Esophagus muscularis mucosa (tissue), 4 donors: ENCODE measurements at regions not wholly inside any gene's neighbourhood (a gene's known extent, or its start where the extent isn't known, plus 50 kb on each side); places are given as distances from the start of the nearest gene placed in this dataset.

Experiments
- DNase-seq: peaks from one replicate; pipeline ENCODE4 v3.0.0-alpha.2; 2017; ENCODE audit errors: extremely low spot score
- H3K27ac ChIP-seq, 4 donors: fragments of 200-600 bp; sonication (generic); replicated peaks in 1 of 4; 1 replicate in 3 of 4; 2 replicates in 1 of 4; pipeline ENCODE4 v1.5.1; 2016 to 2019; ENCODE audit warnings: mild to moderate bottlenecking in 1 of 4
- H3K27me3 ChIP-seq, 4 donors: fragments of 200-600 bp; sonication (generic); one replicate each; pipeline versions ENCODE4 v1.5.1 to v1.6.0; 2016 to 2019
- H3K36me3 ChIP-seq, 4 donors: fragments of 200-600 bp; sonication (generic); one replicate each; pipeline ENCODE4 v1.5.1; 2016 to 2019
- H3K4me1 ChIP-seq, 4 donors: fragments of 200-600 bp; sonication (generic); one replicate each; pipeline ENCODE4 v1.5.1; 2016 to 2019
- H3K4me3 ChIP-seq, 4 donors: fragments of 200-600 bp; sonication (generic); 1 replicate in 2 of 4; 2 replicates in 2 of 4; pipeline ENCODE4 v1.5.1; 2016 to 2019; ENCODE audit warnings: mild to moderate bottlenecking in 4 of 4, moderate library complexity in 1 of 4
- H3K9me3 ChIP-seq, 4 donors: fragments of 200-600 bp; sonication (generic); 1 replicate in 3 of 4; 2 replicates in 1 of 4; pipeline ENCODE4 v1.5.1; 2016 to 2019
- CTCF ChIP-seq, 3 experiments: fragments of 200-600 bp in 2 of 3; fragments of 450-650 bp in 1 of 3; sonication (generic) in 2 of 3; IDR thresholded peaks; one replicate each; pipeline ENCODE4 v1.5.1; 2017 to 2019; ENCODE audit warnings: antibody characterized with exemption in 3 of 3, mild to moderate bottlenecking in 2 of 3, moderate library complexity in 1 of 3
- EP300 ChIP-seq: sonication (generic); formaldehyde crosslinking; IDR thresholded peaks from one replicate; pipeline ENCODE4 v1.6.1; 2017; ENCODE audit warnings: antibody characterized with exemption
- POLR2A ChIP-seq: fragments of 450-650 bp; IDR thresholded peaks from one replicate; pipeline ENCODE4 v1.6.1; 2017; ENCODE audit warnings: antibody characterized with exemption, moderate library complexity, mild to moderate bottlenecking, low read depth
- POLR2AphosphoS5 ChIP-seq, 2 donors: sonication (generic); formaldehyde crosslinking; IDR thresholded peaks; one replicate each; pipeline ENCODE4 v1.6.1; 2017; ENCODE audit warnings: antibody characterized with exemption in 2 of 2
- WGBS: methylation state at CpG from one replicate; pipeline ENCODE4 v1.1.5; 2018; 5-methylcytosine and 5-hydroxymethylcytosine counted together
- intact Hi-C: fragments of 100-400 bp; cut with DNase I; formaldehyde crosslinking; loops from one replicate; pipeline ENCODE4 v1.15.1; 2023

GRCh38 chr7:155969192-155969929 lies 157.1 kb upstream of the SHH start:
- no peak overlapping the region for H3K27ac ChIP-seq
- H3K27me3 ChIP-seq, result peaks cover 0 to 10% (median 0%) of the 10 kb centered on the region in 4 donors
- TF ChIP-seq POLR2AphosphoS5 (IDR thresholded peaks at IDR 0.05), result no peak
- no peak for TF ChIP-seq EP300
- no peak for TF ChIP-seq POLR2A
- TF ChIP-seq CTCF (IDR thresholded peaks at IDR 0.05), result no peak
- no peaks in the 10 kb centered on the region for H3K36me3 ChIP-seq
- H3K4me1 ChIP-seq, result no peaks in the 10 kb centered on the region
- DNase-seq, result no peak
- H3K4me3 ChIP-seq, result no peak overlapping the region
- H3K9me3 ChIP-seq, result peaks cover 0 to 4% (median 0%) of the 10 kb centered on the region in 4 donors
- intact Hi-C loops, result no loop called here
- 87% methylated on average over 21 of the region's 21 CpGs for WGBS

- peaks cover 0 to 17% (median 0%) of the 10 kb centered on the region in 4 donors for H3K27me3 ChIP-seq
- 94% methylated on average over 7 of the region's 7 CpGs for WGBS
- TF ChIP-seq POLR2AphosphoS5 (IDR thresholded peaks at IDR 0.05), result no peak
- TF ChIP-seq EP300, result no peak
- no peak for TF ChIP-seq CTCF (IDR thresholded peaks at IDR 0.05)
- no peak for TF ChIP-seq POLR2A
- intact Hi-C loops, result no loop called here
- H3K4me3 ChIP-seq, result no peak overlapping the region
- H3K27ac ChIP-seq, result no peak overlapping the region
- peaks cover 0 to 4% (median 0%) of the 10 kb centered on the region in 4 donors for H3K9me3 ChIP-seq
- no peak for DNase-seq
- H3K4me1 ChIP-seq, result no peaks in the 10 kb centered on the region
- no peaks in the 10 kb centered on the region for H3K36me3 ChIP-seq
Measured at GRCh38 chr7:155965010-155965409, 152.7 kb upstream of the SHH start.

- 79% methylated on average over 6 of the region's 9 CpGs for WGBS
- no peak overlapping the region for H3K27ac ChIP-seq
- no peak overlapping the region for H3K4me3 ChIP-seq
- no peaks in the 10 kb centered on the region for H3K36me3 ChIP-seq
- no peak for DNase-seq
- peaks cover 0 to 4% (median 0%) of the 10 kb centered on the region in 4 donors for H3K9me3 ChIP-seq
- H3K27me3 ChIP-seq, result peaks cover 0 to 18% (median 0%) of the 10 kb centered on the region in 4 donors
- H3K4me1 ChIP-seq, result no peaks in the 10 kb centered on the region
- intact Hi-C loops, result no loop called here
- TF ChIP-seq CTCF (IDR thresholded peaks at IDR 0.05) (no peak), POLR2AphosphoS5 (IDR thresholded peaks at IDR 0.05) (no peak), POLR2A (no peak), EP300 (no peak)
Measured at GRCh38 chr7:155964543-155964942, 152.3 kb upstream of the SHH start.

- Histone ChIP-seq H3K27me3 (peaks cover 0 to 18% (median 0%) of the 10 kb centered on the region in 4 donors), H3K4me3 (no peak overlapping the region), H3K36me3 (no peaks in the 10 kb centered on the region), H3K27ac (no peak overlapping the region), H3K4me1 (no peaks in the 10 kb centered on the region), H3K9me3 (peaks cover 0 to 4% (median 0%) of the 10 kb centered on the region in 4 donors)
- TF ChIP-seq POLR2AphosphoS5 (IDR thresholded peaks at IDR 0.05) (no peak), CTCF (IDR thresholded peaks at IDR 0.05) (no peak), EP300 (no peak)
- no peak for DNase-seq
- 79% methylated on average over 12 of the region's 12 CpGs for WGBS
- intact Hi-C loops, result no loop called here
Measured at GRCh38 chr7:155963771-155964195, 151.5 kb upstream of the SHH start.

- TF ChIP-seq CTCF (IDR thresholded peaks at IDR 0.05) (no peak), POLR2A (no peak), EP300 (no peak), POLR2AphosphoS5 (IDR thresholded peaks at IDR 0.05) (no peak)
- WGBS, result 91% methylated on average over 8 of the region's 8 CpGs
- no peak for DNase-seq
- Histone ChIP-seq H3K4me1 (no peaks in the 10 kb centered on the region), H3K36me3 (no peaks in the 10 kb centered on the region), H3K9me3 (peaks cover 0 to 4% (median 0%) of the 10 kb centered on the region in 4 donors), H3K27ac (no peak overlapping the region), H3K4me3 (no peak overlapping the region), H3K27me3 (peaks cover 0 to 18% (median 0%) of the 10 kb centered on the region in 4 donors)
- intact Hi-C loops, result no loop called here
Measured at GRCh38 chr7:155963356-155963755, 151.1 kb upstream of the SHH start.
